GM21528 (cell line): ENCODE measurements at regions not wholly inside any gene's neighbourhood (a gene's known extent, or its start where the extent isn't known, plus 50 kb on each side); places are given as distances from the start of the nearest gene placed in this dataset.
"Not testable (repeated sequence)": the region's sequence is repeated elsewhere in the genome, so short reads cannot be mapped to it uniquely, and the experiment has no call there.

ENCODE experiments used
- ATAC-seq: cut with Tn5 transposase; IDR thresholded peaks from one replicate; pipeline ENCODE4 v1.9.1; 2021; ENCODE audit warnings: mild to moderate bottlenecking, moderate library complexity; ENCODE audit not compliant: unreplicated experiment, low FRiP score

DNA sequence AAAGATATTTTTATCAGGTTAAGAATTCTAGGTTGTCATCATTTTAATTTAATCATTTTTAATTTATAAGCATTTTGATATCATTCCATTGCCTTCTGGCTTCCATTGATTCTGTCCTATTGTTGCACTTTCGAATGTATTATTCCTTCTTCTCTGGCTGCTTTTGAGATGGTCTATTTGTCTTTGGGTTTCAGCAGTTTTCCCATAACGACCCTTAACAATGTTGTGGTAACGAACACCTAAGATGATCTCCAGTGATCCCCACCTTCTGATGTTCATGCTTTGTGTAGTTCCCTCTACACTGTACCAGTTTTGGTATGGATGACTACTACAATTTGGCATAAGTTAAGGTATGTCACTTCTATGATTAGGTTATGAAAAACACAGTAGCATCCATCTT lies 59.9 kb downstream of the MINAR1 start:
- no peak for ATAC-seq

DNA sequence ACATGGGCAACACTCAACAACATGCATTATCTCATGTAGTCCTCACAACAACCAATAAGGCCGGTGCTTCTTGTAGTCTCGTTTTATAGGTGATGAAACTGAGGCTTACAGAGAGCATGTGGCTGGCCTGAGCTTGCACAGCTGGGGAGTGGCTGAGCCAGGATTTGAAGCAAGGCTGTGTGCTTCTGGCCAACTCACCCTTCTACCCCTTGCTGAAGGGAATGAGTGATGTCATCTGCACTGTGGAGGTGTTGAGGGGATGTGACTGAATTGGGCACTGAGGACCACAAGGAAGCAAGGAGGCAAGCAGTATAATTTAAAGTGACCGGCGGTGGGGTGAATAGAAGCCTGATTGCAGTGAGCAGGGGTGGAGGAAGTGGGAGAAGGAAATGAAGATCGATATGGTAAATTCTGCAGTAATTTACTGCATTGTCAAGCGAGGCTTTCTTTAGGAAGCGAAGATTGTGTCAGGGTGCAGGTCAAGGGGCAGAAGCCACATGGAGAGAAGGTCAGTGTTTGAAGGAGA lies 62.3 kb downstream of the MINAR1 start:
- no peak for ATAC-seq

DNA sequence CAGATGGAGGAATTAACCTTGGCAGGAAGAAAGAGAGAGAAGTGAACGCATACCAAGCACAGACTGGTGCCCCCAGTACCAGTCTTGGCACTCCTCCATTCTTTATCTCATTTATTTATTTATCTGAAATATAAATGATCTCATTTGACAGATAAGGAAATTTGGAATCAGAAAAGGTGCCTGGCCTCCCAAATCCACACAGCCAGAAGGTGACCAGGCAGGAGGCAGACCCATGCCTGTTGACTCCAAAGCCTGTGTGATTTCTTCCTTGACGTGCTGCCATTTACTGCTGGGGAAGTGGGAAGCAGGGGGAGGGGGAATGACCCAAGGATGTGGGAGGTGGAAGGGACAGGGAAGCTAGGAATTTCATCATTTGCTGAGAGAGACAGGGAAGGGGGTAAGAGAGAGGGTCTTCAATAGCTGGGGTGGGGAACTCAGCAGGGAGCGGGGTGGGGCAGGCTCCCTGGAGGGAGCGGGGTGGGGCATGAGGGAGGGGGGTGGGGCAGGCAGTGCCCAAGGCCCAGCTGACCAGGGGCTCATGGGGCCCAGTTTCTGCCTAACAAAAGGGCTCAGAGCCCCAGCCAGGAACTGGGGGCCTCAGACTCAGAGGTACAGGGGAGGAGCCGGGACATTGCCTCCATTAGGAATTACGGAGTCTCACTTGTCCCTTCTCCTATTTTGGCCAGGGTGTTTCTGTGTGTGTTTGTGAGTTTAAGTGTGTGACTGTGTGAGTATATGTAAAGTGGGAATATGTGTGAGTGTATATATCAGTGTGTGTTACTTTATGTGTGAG lies 63.0 kb downstream of the MINAR1 start:
- ATAC-seq: no peak

DNA sequence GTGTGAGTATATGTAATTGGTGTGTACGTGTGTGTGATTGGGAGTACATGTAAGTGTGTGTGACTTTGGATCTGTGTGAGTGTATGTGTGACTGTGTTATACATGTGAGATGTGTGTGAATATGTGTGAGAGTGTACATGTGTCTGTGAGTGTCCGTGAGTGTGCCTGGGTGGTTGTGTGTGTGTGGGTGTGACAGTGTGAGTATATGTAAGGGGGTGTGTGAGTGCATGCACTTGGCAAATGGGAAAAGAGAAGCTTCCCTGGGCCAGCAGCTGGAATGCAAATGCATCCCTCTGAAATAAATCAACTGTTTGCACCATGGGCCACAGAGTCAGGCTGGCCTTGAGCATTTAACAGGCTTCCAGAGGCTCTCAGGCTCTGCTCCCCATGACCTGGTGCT lies 63.6 kb downstream of the MINAR1 start:
- ATAC-seq: no peak

DNA sequence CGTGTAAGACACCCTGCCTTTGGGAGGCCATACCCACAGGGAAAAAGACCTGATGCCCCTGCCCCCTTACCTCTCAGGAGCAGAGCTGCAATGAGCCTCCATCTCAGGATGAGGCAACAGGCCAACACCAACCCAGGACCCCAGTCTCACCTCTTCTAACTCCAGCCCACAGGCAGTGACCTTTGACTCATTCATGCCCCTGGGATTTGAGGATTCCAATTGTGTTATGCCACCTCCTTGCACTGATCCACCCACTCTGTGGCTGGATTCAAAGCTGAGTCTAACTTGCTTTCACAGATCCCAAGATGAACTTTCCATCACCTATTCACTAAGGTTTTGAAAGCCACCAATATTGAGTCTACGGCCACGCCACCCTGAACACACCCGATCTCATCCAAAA lies 64.7 kb downstream of the MINAR1 start:
- no peak for ATAC-seq

DNA sequence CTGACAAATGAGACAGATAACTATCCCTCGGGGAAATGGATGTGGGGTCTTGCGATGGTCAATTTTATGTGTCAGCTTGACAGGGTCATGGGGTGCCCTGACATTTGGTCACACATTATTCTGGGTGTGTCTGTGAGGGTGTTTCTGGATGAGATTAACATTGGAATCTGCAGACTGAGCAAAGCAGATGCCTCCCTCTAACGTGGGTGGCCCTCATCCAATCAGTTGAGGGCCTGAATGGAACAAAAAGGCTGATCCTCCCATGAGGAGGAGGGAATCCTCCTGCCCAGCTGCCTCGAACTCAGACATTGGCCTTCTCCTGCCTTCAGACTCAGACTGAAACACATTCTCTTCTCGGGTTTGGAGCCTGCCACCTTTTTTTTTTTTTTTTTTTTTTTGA lies 69.0 kb downstream of the MINAR1 start:
- ATAC-seq: no peak

DNA sequence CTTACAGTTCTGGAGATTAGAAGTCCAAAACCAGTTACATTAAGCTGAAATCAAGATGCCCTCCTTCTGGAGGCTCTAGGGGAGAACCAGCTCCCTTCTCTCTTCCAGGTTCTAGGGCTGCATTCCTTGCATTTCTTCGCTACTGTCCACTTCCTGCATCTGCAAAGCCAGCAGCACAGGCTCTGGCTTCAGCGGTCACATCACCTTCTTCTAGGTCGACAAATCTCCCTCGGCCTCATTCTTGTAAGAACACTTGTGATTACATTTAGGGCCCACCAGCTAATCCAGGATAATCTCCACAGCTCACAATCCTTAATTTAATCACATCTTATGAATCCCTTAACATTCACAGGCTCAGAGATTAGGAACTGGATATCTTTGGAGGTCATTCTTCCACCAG lies 73.8 kb downstream of the MINAR1 start:
- no peak for ATAC-seq

DNA sequence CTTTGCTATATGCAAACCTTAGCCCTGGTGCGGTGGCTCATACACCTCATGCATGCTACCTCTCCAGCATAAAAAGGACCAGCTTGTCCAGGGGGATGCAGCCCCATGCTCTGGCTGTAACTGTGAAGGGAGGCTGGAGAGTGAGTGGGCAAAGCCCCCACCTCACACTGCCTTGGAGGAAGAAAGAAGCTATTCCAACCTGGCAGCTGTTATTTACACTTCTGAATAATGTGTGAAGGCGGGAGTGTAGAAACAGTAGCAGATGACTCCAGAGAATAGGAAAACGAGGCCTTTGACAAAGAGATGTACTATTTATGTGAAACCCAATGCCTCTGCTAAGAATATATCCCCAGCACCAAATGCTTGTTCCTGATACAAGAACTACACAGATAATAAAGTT lies 80.7 kb downstream of the MINAR1 start:
- ATAC-seq: not testable (repeated sequence)

DNA sequence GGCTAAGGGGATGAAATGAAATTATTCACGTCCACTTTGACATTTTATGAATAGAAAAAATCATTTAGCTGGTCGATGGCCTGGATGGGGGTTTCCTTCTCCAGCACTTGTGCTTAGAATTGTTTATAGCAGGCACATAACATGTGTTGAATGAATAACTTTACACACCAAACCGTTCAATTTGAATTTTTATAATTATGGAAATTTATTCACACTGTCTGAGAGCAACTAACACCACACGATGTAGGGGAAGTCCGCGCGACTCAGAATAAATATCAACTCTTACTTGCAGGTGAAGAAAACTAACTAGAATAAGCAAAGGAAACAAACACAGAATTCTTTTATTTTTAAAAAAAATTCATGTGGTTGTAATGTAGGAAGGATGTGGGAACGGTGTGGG lies 81.3 kb downstream of the MINAR1 start:
- ATAC-seq: no peak

DNA sequence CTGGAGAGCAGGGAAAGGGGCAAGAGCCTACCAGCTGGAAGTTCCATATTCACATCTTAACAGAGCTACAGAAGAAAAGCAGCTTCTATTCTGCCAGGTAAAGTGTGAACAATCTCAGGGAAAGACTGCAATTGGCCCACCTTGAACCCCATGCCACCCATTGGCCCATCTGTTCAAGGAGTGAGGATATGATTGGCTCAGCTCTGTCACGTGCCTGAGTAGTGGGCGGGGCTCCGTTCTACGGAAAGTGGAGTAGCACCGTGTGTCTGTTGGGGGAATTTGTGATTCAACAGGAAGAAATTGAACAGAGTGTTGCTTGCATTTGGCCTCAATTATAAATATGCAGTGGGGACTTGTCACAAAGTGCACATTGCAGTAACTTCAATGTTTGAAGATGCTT lies 81.8 kb downstream of the MINAR1 start:
- no peak for ATAC-seq

DNA sequence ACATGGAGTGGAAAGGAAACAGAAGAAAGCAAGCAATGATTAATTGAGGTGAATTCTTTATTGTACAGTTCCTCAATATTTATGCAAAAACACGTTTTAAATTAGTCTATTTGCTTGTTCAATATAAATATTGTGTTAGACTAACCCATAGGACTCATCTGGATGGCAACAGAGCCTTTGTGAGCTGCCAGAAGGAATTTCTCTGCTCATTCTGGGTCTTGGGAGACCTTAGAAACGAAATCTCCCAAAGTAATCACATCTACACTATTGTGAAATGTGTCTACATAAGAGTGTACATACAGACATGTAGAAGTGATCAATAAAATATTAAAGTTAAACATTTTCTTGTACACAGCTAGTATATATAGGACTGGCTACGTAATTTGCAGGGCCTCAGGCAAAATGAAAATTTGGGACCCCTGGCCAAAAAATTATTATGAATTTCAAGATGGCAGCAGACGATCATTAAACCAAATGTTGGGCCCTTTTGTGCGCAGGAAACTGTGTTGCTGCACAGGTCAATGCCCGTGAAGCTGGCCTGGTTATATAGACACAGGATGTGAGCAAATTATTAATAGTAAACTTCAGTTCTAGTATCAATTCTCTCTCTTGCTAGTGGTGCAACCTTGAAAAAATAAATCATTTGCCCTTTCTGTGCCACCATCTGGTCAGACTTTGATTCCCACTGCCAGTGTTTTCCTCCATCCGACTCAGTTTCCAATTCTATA lies 83.3 kb downstream of the MINAR1 start:
- ATAC-seq: no peak

DNA sequence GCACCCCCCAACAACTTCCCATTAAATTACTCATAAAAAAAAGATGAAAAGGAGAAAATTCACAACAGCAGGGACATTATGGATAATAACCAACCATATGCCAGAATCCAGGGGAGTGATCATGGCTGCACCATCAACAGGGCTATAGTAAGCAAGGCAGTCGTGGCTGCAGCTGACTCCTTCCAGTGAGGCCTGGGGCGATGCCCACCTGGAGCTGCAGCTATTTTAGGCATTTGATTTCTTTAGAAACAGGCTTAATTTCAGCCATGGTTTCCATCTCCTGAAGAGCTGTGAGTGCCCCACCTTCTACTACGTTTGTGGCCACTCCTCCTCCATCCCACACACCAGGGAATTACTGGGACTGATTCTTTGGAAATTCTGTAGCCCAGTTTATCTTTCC lies 84.0 kb downstream of the MINAR1 start:
- no peak for ATAC-seq

DNA sequence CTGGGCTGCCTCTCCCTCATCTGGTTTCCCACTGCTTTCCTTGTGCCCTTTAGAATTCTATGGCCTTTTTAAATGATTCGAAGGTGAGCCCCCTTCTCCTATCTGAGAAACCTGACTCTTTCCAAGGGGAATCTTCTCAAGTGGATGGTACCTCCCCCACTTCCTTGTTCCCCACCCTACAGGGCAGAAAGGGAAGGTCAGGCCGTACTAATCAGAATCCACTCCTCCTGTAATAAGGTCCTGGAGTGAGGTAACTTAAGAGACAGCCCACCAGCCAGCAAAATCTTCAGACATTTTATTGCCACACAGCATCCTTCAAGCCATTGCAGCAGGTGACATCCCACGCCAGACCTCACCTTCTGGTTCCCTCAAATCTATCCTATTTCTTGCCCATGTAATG lies 84.5 kb downstream of the MINAR1 start:
- ATAC-seq: no peak

DNA sequence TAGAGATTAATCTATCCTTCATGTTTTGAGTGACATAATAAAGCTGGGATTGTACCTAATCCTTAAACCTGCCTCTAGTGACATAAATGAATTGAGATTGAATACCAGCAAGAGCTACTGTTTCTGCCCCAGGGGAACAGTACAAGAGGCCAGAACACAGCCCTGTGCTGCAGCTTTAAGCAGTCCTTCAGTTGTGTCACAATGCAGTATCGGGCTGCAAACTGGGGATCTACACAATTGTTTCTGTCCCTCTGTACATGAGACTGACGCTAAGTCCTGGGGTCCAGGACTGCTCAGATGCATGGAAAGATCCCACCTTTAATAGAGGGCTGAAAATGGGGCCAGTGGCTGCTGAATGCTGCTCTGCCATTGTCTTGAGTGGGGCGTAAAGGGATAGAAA lies 87.5 kb downstream of the MINAR1 start:
- ATAC-seq: no peak

DNA sequence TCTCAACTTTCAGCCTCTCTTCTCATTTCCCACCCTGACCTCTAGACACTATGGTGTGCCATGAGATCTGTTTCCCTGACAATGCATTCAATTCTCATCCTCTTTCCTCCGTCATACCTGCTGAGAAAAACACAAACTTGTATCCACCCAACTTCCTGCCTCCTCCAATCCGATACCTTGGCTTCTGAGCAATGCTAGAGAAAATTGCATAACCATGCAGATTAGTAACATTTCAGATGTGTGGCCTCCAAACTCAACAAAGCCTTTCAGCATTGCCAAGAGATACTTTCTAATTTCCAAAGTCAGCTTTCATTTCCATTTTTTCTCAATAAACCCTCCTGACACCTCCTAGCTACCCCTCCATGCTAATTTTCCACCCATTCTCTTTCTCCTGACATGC lies 88.5 kb downstream of the MINAR1 start:
- no peak for ATAC-seq

DNA sequence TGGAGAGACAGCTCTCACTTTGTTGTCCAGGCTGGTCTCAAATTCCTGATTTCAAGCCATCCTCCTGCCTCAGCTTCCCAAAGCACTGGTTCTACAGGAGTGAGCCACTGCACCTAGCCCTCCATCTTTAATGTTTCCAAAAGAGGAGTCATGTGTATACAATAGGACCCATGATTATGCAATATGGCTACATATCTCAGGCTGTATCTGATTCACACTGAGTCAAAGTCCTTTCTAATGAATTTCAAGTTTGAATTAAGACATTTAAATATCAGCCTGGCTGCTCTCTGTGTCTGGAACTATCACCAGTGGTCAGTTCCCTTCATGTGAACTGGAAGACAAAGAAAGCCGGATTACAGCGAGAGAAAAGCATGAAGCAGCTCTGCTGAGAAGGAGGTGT lies 90.5 kb downstream of the MINAR1 start:
- ATAC-seq: no peak

DNA sequence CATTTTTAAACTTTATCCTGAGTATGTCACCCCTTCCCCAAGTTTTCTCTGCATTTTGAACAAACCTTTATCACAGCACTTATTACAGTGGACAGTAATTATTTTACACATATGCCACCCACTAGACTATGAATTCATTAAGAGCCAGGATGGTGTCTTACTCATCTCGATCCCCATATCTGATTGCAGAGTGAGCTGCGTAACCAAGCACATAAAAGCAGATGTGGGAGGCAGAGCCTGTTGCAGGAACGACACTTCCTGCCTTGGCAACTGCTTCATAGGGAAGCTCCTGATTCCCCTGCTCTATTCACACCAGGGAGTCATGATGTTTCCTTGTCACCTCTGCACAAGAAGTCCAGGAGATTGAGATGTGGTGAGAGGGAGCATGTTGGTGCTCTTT lies 91.1 kb downstream of the MINAR1 start:
- no peak for ATAC-seq

DNA sequence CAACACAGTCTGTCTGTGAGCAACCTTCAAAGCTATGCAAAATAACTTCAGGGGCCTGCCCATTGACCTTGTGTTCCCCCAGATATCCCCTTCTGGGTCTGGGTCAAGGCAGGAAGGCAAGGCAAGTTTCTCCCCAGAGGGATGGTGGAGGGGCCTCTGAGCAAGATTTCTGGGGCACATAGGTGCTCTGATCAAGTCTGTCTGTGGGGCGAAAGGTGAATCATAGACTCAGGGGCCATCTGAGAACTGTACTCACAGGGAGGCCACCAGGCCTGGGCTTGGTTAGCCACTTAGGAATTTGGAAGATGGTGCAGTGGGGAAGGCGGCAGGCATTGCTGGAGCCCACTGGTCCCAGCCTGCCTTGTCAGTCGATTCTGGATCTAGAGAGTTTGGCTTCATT lies 92.4 kb downstream of the MINAR1 start:
- ATAC-seq: no peak

DNA sequence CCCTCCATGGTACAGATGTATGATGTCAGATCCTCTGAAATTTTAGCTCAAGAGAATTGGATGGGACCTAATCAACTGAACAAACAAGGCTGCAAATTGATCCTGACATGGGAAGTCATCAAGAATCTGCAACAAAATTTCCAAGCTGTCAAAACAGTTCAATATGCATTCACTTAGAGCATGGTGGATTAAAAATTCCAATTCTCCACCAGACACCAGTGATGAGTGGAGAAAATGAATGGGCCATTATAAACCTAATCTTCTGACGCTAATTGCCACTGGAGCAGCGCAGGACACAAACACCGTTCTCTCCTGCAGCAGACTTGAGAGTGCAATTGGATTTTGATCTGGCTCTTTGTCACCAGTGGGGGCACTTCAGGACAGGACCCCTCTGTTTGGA lies 94.2 kb downstream of the MINAR1 start:
- ATAC-seq: no peak

DNA sequence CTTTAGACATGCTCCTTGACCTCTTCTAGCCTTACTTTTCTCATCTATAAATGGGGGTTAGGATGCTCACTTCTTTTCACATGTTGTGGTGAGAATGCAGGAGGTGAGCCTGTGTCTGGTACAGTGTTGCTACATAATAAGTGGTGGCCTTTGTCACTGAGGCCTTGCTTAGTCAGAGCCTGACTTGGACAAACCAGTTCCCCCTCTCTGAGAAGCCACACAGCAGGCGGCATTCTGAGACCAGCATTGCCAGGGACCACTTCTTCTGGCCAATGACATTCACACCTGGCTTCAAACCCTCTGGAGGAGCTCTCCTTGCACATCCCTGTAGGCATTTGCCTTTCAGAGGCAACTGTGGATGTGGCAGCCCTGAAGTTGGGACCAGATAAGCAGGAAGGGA lies 95.7 kb downstream of the MINAR1 start:
- ATAC-seq: no peak

DNA sequence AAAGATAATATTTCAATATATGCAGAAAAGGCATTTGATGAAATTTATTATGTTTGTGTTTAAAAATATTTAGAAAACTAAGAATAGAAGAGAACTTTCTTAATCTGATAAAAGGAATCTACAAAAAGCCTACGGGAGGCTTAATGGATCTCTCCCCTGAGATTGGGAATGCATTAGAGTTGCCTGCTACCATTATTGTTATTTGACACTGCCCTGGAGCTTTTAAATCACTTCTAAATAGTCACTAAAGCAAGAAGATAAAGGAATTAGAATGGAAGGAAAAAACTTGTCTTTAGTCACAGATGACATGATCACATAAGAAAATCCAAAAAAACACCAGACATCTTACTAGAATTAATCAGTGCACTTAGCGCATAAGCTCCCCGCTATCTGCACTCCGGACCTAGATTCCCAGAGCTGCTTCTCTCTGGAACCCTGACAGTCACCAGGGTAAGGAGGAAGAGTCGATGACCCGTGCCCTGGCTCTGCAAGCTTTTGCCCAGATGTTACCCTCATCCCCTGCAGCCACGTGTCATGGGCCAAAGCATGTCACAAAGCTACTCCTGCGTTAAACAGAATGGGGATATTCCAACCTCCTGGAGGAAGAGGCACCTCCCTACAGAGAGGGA lies 97.1 kb downstream of the MINAR1 start:
- no peak for ATAC-seq

DNA sequence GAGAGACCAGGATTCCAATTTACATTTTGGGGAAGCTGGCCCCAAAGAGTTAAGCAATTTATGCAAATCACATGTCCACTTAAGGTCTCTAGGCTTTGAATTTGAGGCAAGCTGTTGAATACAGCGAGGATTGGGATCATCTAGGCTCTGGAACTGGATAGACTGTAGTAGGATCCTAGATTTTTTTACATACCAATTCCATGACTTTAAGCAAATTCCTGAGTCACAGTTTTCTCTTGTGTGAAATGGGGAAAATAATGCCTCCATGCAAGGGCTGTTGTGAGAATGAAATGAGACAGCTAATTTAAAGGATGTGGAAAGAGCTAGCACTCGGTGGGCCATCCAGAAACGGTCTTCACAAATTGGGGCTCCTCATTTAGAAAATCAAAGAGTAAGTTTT lies 103.4 kb downstream of the MINAR1 start:
- no peak for ATAC-seq
